ENCODE measurements at regions not wholly inside any gene's neighbourhood (a gene's known extent, or its start where the extent isn't known, plus 50 kb on each side); places are given as distances from the start of the nearest gene placed in this dataset.

DNA sequence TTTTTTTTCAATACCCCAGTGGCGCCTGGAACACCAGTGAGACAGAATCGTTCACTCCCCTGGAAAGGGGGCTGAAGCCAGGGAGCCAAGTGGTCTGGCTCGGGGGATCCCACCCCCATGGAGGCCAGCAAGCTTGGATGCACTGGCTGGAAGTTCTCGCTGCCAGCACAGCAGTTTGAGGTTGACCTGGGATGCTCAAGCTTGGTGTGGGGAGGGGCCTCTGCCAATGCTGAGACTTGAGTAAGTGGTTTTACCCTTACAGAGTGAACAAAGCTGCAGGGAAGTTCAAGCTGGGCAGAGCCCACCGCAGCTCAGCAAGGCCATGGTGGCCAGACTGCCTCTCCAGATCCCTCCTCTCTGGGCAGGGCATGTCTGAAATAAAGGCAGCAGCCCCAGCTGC is 276.2 kb upstream of the CNTN6 start:
- TF ChIP-seq, protein P1, sequence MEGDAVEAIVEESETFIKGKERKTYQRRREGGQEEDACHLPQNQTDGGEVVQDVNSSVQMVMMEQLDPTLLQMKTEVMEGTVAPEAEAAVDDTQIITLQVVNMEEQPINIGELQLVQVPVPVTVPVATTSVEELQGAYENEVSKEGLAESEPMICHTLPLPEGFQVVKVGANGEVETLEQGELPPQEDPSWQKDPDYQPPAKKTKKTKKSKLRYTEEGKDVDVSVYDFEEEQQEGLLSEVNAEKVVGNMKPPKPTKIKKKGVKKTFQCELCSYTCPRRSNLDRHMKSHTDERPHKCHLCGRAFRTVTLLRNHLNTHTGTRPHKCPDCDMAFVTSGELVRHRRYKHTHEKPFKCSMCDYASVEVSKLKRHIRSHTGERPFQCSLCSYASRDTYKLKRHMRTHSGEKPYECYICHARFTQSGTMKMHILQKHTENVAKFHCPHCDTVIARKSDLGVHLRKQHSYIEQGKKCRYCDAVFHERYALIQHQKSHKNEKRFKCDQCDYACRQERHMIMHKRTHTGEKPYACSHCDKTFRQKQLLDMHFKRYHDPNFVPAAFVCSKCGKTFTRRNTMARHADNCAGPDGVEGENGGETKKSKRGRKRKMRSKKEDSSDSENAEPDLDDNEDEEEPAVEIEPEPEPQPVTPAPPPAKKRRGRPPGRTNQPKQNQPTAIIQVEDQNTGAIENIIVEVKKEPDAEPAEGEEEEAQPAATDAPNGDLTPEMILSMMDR (IDR thresholded peaks at IDR 0.05; ENCODE audit: low read depth, low read length) = no peak

DNA sequence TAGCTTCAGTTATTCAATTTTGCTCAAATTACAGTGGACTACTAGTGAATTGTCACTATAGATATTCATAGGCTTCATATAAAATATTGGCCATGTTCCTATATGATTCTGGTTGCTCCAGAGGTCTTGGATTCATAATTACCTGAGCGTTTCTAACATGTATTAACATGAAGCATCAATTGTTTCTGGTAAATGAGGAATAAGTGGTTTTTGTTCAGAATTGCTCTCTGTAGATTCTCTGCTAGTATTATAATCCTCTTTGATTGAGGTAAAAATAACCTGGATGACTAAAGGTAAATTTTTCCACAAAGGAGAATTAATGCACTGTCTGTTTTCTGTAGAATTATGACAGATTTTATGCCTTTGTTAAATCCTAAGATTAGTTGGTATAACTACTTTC is 258.1 kb upstream of the CNTN6 start:
- Histone ChIP-seq H3K4me3 (ENCODE audit: low read depth, low read length) (no peak overlapping the region), H3K36me3 (no peaks in the 10 kb centered on the region), H3K27ac (no peak overlapping the region), H3K27me3 (ENCODE audit: insufficient read depth, low read depth, severe bottlenecking) (no peaks in the 10 kb centered on the region), H3K9me3 (ENCODE audit: severe bottlenecking) (peaks cover 7% of the 10 kb centered on the region)
- TF ChIP-seq, protein P1 (IDR thresholded peaks at IDR 0.05; ENCODE audit: low read depth, low read length) = no peak
- no peak for DNase-seq

More for the DNA sequence above, 276.2 kb upstream of the CNTN6 start:
- no peaks in the 10 kb centered on the region for H3K36me3 ChIP-seq
- no peaks in the 10 kb centered on the region for H3K27me3 ChIP-seq (ENCODE audit: insufficient read depth, low read depth, severe bottlenecking)
- H3K27ac ChIP-seq = no peak overlapping the region
- no peaks in the 10 kb centered on the region for H3K9me3 ChIP-seq (ENCODE audit: severe bottlenecking)
- DNase-seq = no peak
- no peak overlapping the region for H3K4me3 ChIP-seq (ENCODE audit: low read depth, low read length)

DNA sequence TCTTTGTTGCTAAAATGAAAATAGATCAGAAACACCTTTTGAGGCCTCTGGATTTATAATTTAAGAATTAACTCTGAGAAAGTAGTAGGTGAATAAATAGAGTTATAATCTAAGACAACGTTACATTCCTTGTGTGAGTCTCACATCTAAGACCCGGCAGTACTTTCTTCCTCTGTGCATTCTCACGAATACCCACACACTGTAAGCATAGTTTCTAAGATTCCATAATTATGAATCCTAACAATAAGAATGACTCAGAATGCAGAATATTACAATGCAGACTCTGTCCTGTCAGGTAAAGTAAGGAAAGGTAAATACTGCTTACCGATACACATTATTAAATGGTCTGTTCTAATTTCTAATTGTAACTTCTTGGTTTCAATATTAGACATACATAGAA is 257.7 kb upstream of the CNTN6 start:
- H3K9me3 ChIP-seq (ENCODE audit: severe bottlenecking) = peaks cover 4% of the 10 kb centered on the region
- no peak for DNase-seq
- no peaks in the 10 kb centered on the region for H3K27me3 ChIP-seq (ENCODE audit: insufficient read depth, low read depth, severe bottlenecking)
- no peak overlapping the region for H3K27ac ChIP-seq
- H3K36me3 ChIP-seq = no peaks in the 10 kb centered on the region
- TF ChIP-seq, protein P1 (IDR thresholded peaks at IDR 0.05; ENCODE audit: low read depth, low read length) = no peak
- H3K4me3 ChIP-seq (ENCODE audit: low read depth, low read length) = no peak overlapping the region

DNA sequence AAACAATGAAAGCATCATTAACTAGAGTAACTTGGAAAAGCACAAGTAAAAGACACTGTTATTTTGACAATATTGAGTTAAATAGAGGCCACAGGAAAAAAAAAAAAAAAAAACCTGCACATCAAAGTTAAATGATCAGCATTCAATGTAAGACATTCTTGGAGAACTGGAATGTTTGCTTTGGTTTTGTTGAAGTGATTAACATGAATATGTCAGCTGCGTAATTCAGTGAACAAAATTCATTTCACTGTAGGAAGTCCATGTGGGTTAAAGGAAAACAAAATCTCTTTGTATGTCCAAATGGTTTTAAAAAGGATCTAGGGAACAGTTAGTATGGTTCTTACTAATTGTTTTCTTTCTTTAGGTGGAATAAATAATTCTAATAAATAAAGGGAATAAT is 252.8 kb upstream of the CNTN6 start:
- Histone ChIP-seq H3K9me3 (ENCODE audit: severe bottlenecking) (no peaks in the 10 kb centered on the region), H3K27ac (no peak overlapping the region), H3K27me3 (ENCODE audit: insufficient read depth, low read depth, severe bottlenecking) (no peaks in the 10 kb centered on the region), H3K36me3 (no peaks in the 10 kb centered on the region), H3K4me3 (ENCODE audit: low read depth, low read length) (no peak overlapping the region)
- no peak for DNase-seq
- TF ChIP-seq, protein P1 (IDR thresholded peaks at IDR 0.05; ENCODE audit: low read depth, low read length) = no peak

DNA sequence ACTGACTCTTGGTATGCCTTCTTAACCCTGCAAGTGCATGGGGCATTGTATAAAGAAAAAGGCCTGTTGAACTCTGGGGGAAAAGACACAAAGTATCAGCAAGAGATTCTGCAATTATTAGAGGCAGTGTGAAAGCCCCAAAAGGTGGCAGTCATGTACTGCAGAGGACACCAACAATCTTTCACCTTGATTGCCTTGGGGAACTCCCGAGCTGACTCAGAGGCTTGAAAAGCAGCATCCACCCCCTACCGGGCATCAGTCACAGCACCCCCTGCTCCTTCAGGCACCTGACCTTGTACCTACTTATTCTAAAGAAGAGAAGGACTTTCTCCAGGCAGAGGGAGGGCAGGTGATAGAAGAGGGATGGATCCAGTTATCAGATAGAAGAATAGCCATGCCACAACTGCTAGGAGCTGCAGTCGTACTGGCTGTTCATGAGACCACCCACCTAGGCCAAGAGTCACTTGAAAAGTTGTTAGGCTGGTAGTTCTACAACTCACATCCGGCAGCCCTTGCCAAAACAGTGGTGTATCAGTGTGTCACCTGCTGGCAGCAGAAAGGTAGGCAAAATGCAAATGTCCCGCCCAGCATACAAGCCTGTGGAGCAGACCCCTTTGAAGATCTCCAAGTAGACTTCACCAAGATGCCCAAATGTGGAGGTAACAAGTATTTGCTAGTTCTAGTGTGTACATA is 241.6 kb upstream of the CNTN6 start:
- DNase-seq = peak; percentile 55
- Histone ChIP-seq H3K4me3 (ENCODE audit: low read depth, low read length) (no peak overlapping the region), H3K27me3 (ENCODE audit: insufficient read depth, low read depth, severe bottlenecking) (no peaks in the 10 kb centered on the region), H3K9me3 (ENCODE audit: severe bottlenecking) (no peaks in the 10 kb centered on the region), H3K27ac (no peak overlapping the region), H3K36me3 (no peaks in the 10 kb centered on the region)
- TF ChIP-seq, protein P1 (IDR thresholded peaks at IDR 0.05; ENCODE audit: low read depth, low read length) = peak; percentile 34; the same call in 1 of the 2 replicates

DNA sequence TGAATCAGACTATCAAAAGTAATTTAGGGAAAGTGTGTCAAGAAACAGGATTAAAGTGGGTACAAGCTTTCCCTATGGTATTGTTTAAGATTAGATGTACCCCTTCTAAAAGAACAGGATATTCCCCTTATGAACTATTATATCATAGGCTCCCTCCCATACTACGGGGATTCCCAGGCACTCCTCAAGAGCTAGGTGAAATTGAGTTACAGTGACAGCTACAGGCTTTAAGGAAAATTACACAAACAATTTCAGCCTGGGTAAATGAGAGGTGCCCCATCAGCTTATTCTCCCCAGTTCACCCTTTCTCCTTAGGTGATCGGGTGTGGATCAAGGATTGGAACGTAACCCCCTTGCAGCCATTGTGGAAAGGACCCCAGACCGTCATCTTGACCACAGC is 240.8 kb upstream of the CNTN6 start:
- DNase-seq = no peak
- TF ChIP-seq, protein P1 (IDR thresholded peaks at IDR 0.05; ENCODE audit: low read depth, low read length) = peak; percentile 32; the same call in 1 of the 2 replicates
- H3K27me3 ChIP-seq (ENCODE audit: insufficient read depth, low read depth, severe bottlenecking) = no peaks in the 10 kb centered on the region
- no peak overlapping the region for H3K27ac ChIP-seq
- no peaks in the 10 kb centered on the region for H3K36me3 ChIP-seq
- H3K4me3 ChIP-seq (ENCODE audit: low read depth, low read length) = no peak overlapping the region
- no peaks in the 10 kb centered on the region for H3K9me3 ChIP-seq (ENCODE audit: severe bottlenecking)
